GM19438 (cell line): ENCODE measurements at regions not wholly inside any gene's neighbourhood (a gene's known extent, or its start where the extent isn't known, plus 50 kb on each side); places are given as distances from the start of the nearest gene placed in this dataset.

Source experiments
- ATAC-seq: cut with Tn5 transposase; IDR thresholded peaks from one replicate; pipeline ENCODE4 v1.9.1; 2021; ENCODE audit warnings: low read depth; ENCODE audit not compliant: unreplicated experiment

- no peak for ATAC-seq
Measured at GRCh38 chr1:181364801-181365200, 118.5 kb upstream of the CACNA1E start.

GRCh38 chr1:181366910-181367309 is 116.4 kb upstream of the CACNA1E start:
- ATAC-seq: no peak

- ATAC-seq: no peak
Measured at GRCh38 chr1:181369416-181369815, 113.9 kb upstream of the CACNA1E start.

- ATAC-seq: no peak
Measured at GRCh38 chr1:181383695-181384094, 99.6 kb upstream of the CACNA1E start.

- no peak for ATAC-seq
Measured at GRCh38 chr1:181386340-181386739, 97.0 kb upstream of the CACNA1E start.

- no peak for ATAC-seq
Measured at GRCh38 chr1:181386951-181387350, 96.4 kb upstream of the CACNA1E start.

- no peak for ATAC-seq
Measured at GRCh38 chr1:181387702-181388101, 95.6 kb upstream of the CACNA1E start.

- ATAC-seq: no peak
Measured at GRCh38 chr1:181390410-181391077, 92.8 kb upstream of the CACNA1E start.

- ATAC-seq: no peak
Measured at GRCh38 chr1:181391301-181391900, 91.9 kb upstream of the CACNA1E start.

GRCh38 chr1:181392133-181392532 is 91.2 kb upstream of the CACNA1E start:
- ATAC-seq: no peak

- ATAC-seq: no peak
Measured at GRCh38 chr1:181392613-181393220, 90.6 kb upstream of the CACNA1E start.

- no peak for ATAC-seq
Measured at GRCh38 chr1:181394766-181395165, 88.6 kb upstream of the CACNA1E start.

- ATAC-seq: no peak
Measured at GRCh38 chr1:181396171-181396670, 87.1 kb upstream of the CACNA1E start.

- ATAC-seq: no peak
Measured at GRCh38 chr1:181396811-181397210, 86.5 kb upstream of the CACNA1E start.

GRCh38 chr1:181397845-181398244 is 85.5 kb upstream of the CACNA1E start:
- peak; percentile 64 for ATAC-seq

GRCh38 chr1:181398544-181398943 is 84.8 kb upstream of the CACNA1E start:
- ATAC-seq: peak; percentile 89

GRCh38 chr1:181405584-181405983 is 77.7 kb upstream of the CACNA1E start:
- ATAC-seq: no peak

- no peak for ATAC-seq
Measured at GRCh38 chr1:181406989-181407388, 76.3 kb upstream of the CACNA1E start.

GRCh38 chr1:181409981-181410380 is 73.3 kb upstream of the CACNA1E start:
- no peak for ATAC-seq

- ATAC-seq: no peak
Measured at GRCh38 chr1:181412746-181413145, 70.6 kb upstream of the CACNA1E start.

GRCh38 chr1:181413195-181413815 is 70.0 kb upstream of the CACNA1E start:
- no peak for ATAC-seq
